Colonic mucosa (tissue), 4 donors: ENCODE measurements at regions not wholly inside any gene's neighbourhood (a gene's known extent, or its start where the extent isn't known, plus 50 kb on each side); places are given as distances from the start of the nearest gene placed in this dataset.
"Not testable (repeated sequence)": the region's sequence is repeated elsewhere in the genome, so short reads cannot be mapped to it uniquely, and the experiment has no call there.

Experiments
- DNase-seq: peaks from one replicate; pipeline ENCODE4 v3.0.0-alpha.2; 2020
- H3K27ac ChIP-seq: fragments of 200-600 bp; one replicate; pipeline ENCODE4 v1.8.0; 2021
- H3K27me3 ChIP-seq: fragments of 200-600 bp; one replicate; pipeline ENCODE4 v1.8.0; 2021
- H3K36me3 ChIP-seq: fragments of 200-600 bp; one replicate; pipeline ENCODE4 v1.8.0; 2021
- H3K4me1 ChIP-seq: fragments of 200-600 bp; one replicate; pipeline ENCODE4 v1.8.0; 2021; ENCODE audit warnings: mild to moderate bottlenecking
- H3K4me3 ChIP-seq: fragments of 200-600 bp; one replicate; pipeline ENCODE4 v1.8.0; 2021
- H3K9ac ChIP-seq, 2 donors: one replicate each; pipeline ENCODE4 v1.7.0; 2013; ENCODE audit warnings: control low read depth in 2 of 2, low read depth in 2 of 2, low read length in 2 of 2
- H3K9me3 ChIP-seq: fragments of 200-600 bp; one replicate; pipeline ENCODE4 v1.8.0; 2021
- CTCF ChIP-seq: fragments of 200-600 bp; IDR thresholded peaks from one replicate; pipeline ENCODE4 v1.8.0; 2022; ENCODE audit warnings: antibody characterized with exemption, mild to moderate bottlenecking
- intact Hi-C: fragments of 100-400 bp; cut with DNase I; formaldehyde crosslinking; loops from one replicate; pipeline ENCODE4 v1.14.1; 2022
- donor health status: healthy.
- donor health status: DM: no; HTN: no; CAD: no.
- donor health status: DM: no; HTN: no; CAD: no.

GRCh38 chr2:156765450-156765849 is 329.3 kb downstream of the GPD2 start:
- Histone ChIP-seq H3K4me1 (no peaks in the 10 kb centered on the region), H3K36me3 (no peaks in the 10 kb centered on the region), H3K9me3 (no peaks in the 10 kb centered on the region), H3K27ac (no peak overlapping the region), H3K9ac (no peak overlapping the region), H3K4me3 (no peak overlapping the region), H3K27me3 (no peaks in the 10 kb centered on the region)
- no peak for DNase-seq
- no peak for TF ChIP-seq CTCF
- intact Hi-C loops: no loop called here

- Histone ChIP-seq H3K27ac (no peak overlapping the region), H3K9me3 (no peaks in the 10 kb centered on the region), H3K4me3 (no peak overlapping the region), H3K36me3 (no peaks in the 10 kb centered on the region), H3K27me3 (no peaks in the 10 kb centered on the region), H3K4me1 (no peaks in the 10 kb centered on the region), H3K9ac (no peak overlapping the region)
- intact Hi-C loops: no loop called here
- DNase-seq: no peak
- no peak for TF ChIP-seq CTCF
These were observed 333.6 kb downstream of the GPD2 start for GRCh38 chr2:156769802-156770201.

- intact Hi-C loops: no loop called here
- Histone ChIP-seq H3K36me3 (no peaks in the 10 kb centered on the region), H3K9ac (no peak overlapping the region), H3K9me3 (no peaks in the 10 kb centered on the region), H3K4me3 (no peak overlapping the region), H3K27me3 (no peaks in the 10 kb centered on the region), H3K4me1 (no peaks in the 10 kb centered on the region), H3K27ac (peak overlapping the region; percentile 72)
- DNase-seq: peak; percentile 32
- no peak for TF ChIP-seq CTCF
These were observed 342.7 kb downstream of the GPD2 start for GRCh38 chr2:156778916-156779315.

- peak overlapping the region; percentile 72 for H3K27ac ChIP-seq
- no peak overlapping the region for H3K4me3 ChIP-seq
- H3K9ac ChIP-seq: no peak overlapping the region
- DNase-seq: peak; percentile 55
- intact Hi-C loops: no loop called here
- no peaks in the 10 kb centered on the region for H3K9me3 ChIP-seq
- no peaks in the 10 kb centered on the region for H3K36me3 ChIP-seq
- H3K4me1 ChIP-seq: no peaks in the 10 kb centered on the region
- H3K27me3 ChIP-seq: no peaks in the 10 kb centered on the region
- TF ChIP-seq CTCF: no peak
These were observed 343.4 kb downstream of the GPD2 start for GRCh38 chr2:156779416-156780120.

GRCh38 chr2:156781677-156782076 is 345.5 kb downstream of the GPD2 start:
- H3K4me3 ChIP-seq, H3K9ac ChIP-seq, H3K36me3 ChIP-seq, H3K27ac ChIP-seq, H3K4me1 ChIP-seq, DNase-seq, H3K27me3 ChIP-seq, H3K9me3 ChIP-seq, intact Hi-C loops: not testable (repeated sequence)

- no peaks in the 10 kb centered on the region for H3K27me3 ChIP-seq
- peak; percentile 31 for DNase-seq
- TF ChIP-seq CTCF: no peak
These were observed 348.0 kb downstream of the GPD2 start for GRCh38 chr2:156784020-156784701.

More at GRCh38 chr2:156784020-156784701, 348.0 kb downstream of the GPD2 start:
- Histone ChIP-seq H3K27ac (no peak overlapping the region), H3K4me3 (no peak overlapping the region), H3K4me1 (no peaks in the 10 kb centered on the region), H3K9ac (no peak overlapping the region), H3K9me3 (no peaks in the 10 kb centered on the region), H3K36me3 (no peaks in the 10 kb centered on the region)
- intact Hi-C loops: no loop called here
